Spleen (tissue), 11 donors: ENCODE measurements at regions not wholly inside any gene's neighbourhood (a gene's known extent, or its start where the extent isn't known, plus 50 kb on each side); places are given as distances from the start of the nearest gene placed in this dataset.
"Not testable (repeated sequence)": the region's sequence is repeated elsewhere in the genome, so short reads cannot be mapped to it uniquely, and the experiment has no call there.

ENCODE experiments used
- DNase-seq: peaks from one replicate; pipeline ENCODE4 v3.0.0-alpha.2; 2020
- H3K27ac ChIP-seq, 8 donors: fragments of 200-600 bp; sonication (generic) in 7 of 8; 1 replicate in 4 of 8; 2 replicates in 4 of 8; pipeline versions ENCODE4 v1.5.0 to v1.8.0; 2016 to 2021; ENCODE audit warnings: inconsistent platforms in 4 of 8, mild to moderate bottlenecking in 4 of 8, moderate library complexity in 1 of 8
- H3K27me3 ChIP-seq, 7 donors: fragments of 200-600 bp; sonication (generic) in 6 of 7; replicated peaks in 1 of 7; 1 replicate in 4 of 7; 2 replicates in 3 of 7; pipeline versions ENCODE4 v1.5.0 to v1.8.0; 2016 to 2021; ENCODE audit warnings: inconsistent platforms in 3 of 7, mild to moderate bottlenecking in 1 of 7
- H3K36me3 ChIP-seq, 6 donors: fragments of 200-600 bp; sonication (generic) in 5 of 6; 1 replicate in 4 of 6; 2 replicates in 2 of 6; pipeline versions ENCODE4 v1.5.0 to v1.8.0; 2016 to 2021; ENCODE audit warnings: inconsistent platforms in 2 of 6
- H3K4me1 ChIP-seq, 6 donors: fragments of 200-600 bp; sonication (generic) in 5 of 6; 1 replicate in 3 of 6; 2 replicates in 3 of 6; pipeline versions ENCODE4 v1.5.0 to v1.8.0; 2016 to 2021; ENCODE audit warnings: inconsistent platforms in 3 of 6
- H3K4me3 ChIP-seq, 8 donors: fragments of 200-600 bp; sonication (generic) in 7 of 8; 1 replicate in 4 of 8; 2 replicates in 4 of 8; pipeline versions ENCODE4 v1.5.0 to v1.8.0; 2016 to 2021; ENCODE audit warnings: inconsistent platforms in 4 of 8, mild to moderate bottlenecking in 4 of 8, moderate library complexity in 2 of 8
- H3K9me3 ChIP-seq, 8 donors: fragments of 200-600 bp; sonication (generic) in 7 of 8; 1 replicate in 4 of 8; 2 replicates in 4 of 8; pipeline versions ENCODE4 v1.5.0 to v1.8.0; 2016 to 2021; ENCODE audit warnings: inconsistent platforms in 4 of 8
- POLR2A ChIP-seq, 3 donors: fragments of 450-650 bp; IDR thresholded peaks; one replicate each; pipeline ENCODE4 v1.5.1; 2017; ENCODE audit warnings: antibody characterized with exemption in 3 of 3, mild to moderate bottlenecking in 1 of 3
- POLR2AphosphoS5 ChIP-seq, 3 donors: sonication (generic); formaldehyde crosslinking; IDR thresholded peaks; one replicate each; pipeline ENCODE4 v1.5.1; 2017; ENCODE audit warnings: antibody characterized with exemption in 3 of 3
- WGBS, 5 donors: extraction: QIAGEN DNeasy Blood & Tissue Kit in 3 of 5; methylation state at CpG; one replicate each; pipeline versions ENCODE4 v1.1.5 to v1.1.7; 2013 to 2018; 5-methylcytosine and 5-hydroxymethylcytosine counted together
- intact Hi-C: fragments of 100-400 bp; cut with DNase I; formaldehyde crosslinking; loops from one replicate; pipeline ENCODE4 v1.15.0; 2023; ENCODE audit warnings: low total_unique reads
- TF ChIP-seq, protein P1 (sequence below), 11 experiments: fragments of 200-600 bp in 7 of 11; fragments of 450-650 bp in 4 of 11; sonication (generic) in 4 of 11; IDR thresholded peaks in 8 of 11; conservative IDR thresholded peaks in 3 of 11; 1 replicate in 7 of 11; 2 replicates in 4 of 11; pipeline versions ENCODE4 v1.4.0 to v1.8.0; 2016 to 2021; ENCODE audit warnings: antibody characterized with exemption in 11 of 11, inconsistent platforms in 4 of 11, mild to moderate bottlenecking in 1 of 11
- donor health status: healthy with polysubstance abuse.
- donor health status: DM: no; HTN: no; CAD: no; lungs with moderate emphysema.
- donor health status: DM: no; HTN: no; CAD: no.
- donor health status: Bipolar disorder and iron deficiency.
- donor health status: healthy.
- donor health status: DM: no; HTN: no; CAD: no.
- donor health status: DM: yes; HTN: yes; CAD: no.

DNA sequence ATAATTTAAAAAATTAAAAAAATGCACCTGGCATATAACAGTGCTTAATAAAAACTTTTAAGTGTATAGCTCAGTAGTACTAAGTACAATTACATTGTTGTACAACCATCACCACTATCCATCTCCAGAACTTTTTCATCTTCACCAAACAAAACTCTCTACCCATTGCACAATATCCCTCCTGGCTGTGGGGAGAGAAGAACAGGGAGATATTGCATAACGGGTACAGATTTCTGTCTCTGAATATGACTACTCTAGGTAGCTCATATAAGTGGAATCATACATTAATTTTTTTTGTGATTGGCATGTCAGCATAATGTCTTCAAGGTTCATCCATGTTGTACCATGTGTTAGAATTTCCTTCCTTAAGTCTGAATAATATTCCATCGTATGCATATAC, 91.0 kb upstream of the PLAAT1 start:
- DNase-seq, result no peak
- H3K27me3 ChIP-seq, result no peaks in the 10 kb centered on the region
- TF ChIP-seq, protein P1, sequence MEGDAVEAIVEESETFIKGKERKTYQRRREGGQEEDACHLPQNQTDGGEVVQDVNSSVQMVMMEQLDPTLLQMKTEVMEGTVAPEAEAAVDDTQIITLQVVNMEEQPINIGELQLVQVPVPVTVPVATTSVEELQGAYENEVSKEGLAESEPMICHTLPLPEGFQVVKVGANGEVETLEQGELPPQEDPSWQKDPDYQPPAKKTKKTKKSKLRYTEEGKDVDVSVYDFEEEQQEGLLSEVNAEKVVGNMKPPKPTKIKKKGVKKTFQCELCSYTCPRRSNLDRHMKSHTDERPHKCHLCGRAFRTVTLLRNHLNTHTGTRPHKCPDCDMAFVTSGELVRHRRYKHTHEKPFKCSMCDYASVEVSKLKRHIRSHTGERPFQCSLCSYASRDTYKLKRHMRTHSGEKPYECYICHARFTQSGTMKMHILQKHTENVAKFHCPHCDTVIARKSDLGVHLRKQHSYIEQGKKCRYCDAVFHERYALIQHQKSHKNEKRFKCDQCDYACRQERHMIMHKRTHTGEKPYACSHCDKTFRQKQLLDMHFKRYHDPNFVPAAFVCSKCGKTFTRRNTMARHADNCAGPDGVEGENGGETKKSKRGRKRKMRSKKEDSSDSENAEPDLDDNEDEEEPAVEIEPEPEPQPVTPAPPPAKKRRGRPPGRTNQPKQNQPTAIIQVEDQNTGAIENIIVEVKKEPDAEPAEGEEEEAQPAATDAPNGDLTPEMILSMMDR (IDR thresholded peaks at IDR 0.05 in 8 of 11, conservative IDR thresholded peaks at IDR 0.05 in 3 of 11), result no peak
- TF ChIP-seq POLR2AphosphoS5 (IDR thresholded peaks at IDR 0.05) (no peak), POLR2A (IDR thresholded peaks at IDR 0.05) (no peak)
- H3K36me3 ChIP-seq, result no peaks in the 10 kb centered on the region
- no peaks in the 10 kb centered on the region for H3K9me3 ChIP-seq
- H3K27ac ChIP-seq, result no peak overlapping the region
- no peak overlapping the region for H3K4me3 ChIP-seq
- 70 to 90% (median 78%) methylated on average over 2 of the region's 2 CpGs for WGBS, 5 donors
- intact Hi-C loops, result no loop called here
- no peaks in the 10 kb centered on the region for H3K4me1 ChIP-seq

DNA sequence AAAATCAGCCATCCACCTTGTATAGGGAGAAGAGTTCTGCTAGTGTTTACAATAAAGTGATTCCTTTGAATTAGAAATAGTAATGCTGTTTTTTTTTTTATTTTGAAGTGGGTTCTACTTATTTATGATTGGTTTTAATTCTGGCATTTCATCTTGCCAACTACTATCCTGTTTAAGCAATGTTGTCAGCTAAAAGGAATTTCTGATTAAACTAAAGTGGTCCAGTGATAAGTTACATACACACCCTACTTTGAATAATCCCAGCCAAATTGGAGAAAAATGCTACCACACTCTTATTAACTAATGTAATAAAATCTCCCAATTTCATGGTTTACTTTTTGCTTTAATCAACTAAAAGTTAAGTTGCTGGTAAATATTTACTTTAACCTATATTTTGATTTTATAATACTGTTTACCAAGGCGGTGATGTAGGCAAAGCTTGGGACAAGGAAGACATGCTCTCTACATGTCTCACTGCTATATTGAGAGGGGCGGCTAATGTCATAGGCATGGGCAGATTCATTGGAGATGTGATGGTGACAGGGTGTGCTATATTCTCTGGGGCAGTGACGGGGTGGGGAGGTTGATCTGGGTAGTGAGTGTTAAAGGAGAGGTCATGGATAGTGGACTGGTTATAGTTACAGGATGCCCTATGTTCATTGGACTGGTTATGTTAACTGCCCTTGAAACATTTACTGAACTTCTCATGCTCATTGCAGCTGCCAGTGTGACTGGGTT, 85.8 kb upstream of the PLAAT1 start:
- WGBS, 5 donors, result 86 to 96% (median 87%) methylated on average over 3 of the region's 3 CpGs
- intact Hi-C loops, result not testable (repeated sequence)

DNA sequence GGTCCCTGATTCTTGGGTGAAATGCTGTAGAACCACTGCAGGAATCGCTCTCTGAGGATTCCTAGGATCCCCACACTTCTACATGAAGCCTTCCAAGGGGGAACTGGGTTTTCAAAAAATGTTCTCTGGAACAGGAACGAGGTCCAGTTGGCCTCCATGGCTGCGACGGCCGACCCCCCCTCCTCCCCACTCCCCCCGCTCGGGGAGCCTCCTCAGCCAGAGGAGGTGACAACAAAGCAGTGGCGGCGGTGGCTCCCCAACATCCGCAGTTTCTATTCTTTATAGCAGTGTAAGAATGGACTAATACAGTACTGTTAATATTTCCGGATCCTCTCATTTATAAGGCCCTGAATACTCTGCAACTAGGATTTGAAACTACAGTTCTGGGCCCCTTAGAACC, 84.0 kb upstream of the PLAAT1 start:
- Histone ChIP-seq H3K27me3 (no peaks in the 10 kb centered on the region), H3K4me1 (no peaks in the 10 kb centered on the region), H3K36me3 (no peaks in the 10 kb centered on the region), H3K4me3 (no peak overlapping the region), H3K9me3 (no peaks in the 10 kb centered on the region), H3K27ac (no peak overlapping the region)
- 78 to 83% (median 78%) methylated on average over 11 of the region's 11 CpGs for WGBS, 5 donors
- TF ChIP-seq POLR2AphosphoS5 (IDR thresholded peaks at IDR 0.05) (no peak), POLR2A (IDR thresholded peaks at IDR 0.05) (no peak)
- TF ChIP-seq, protein P1 (IDR thresholded peaks at IDR 0.05 in 8 of 11, conservative IDR thresholded peaks at IDR 0.05 in 3 of 11), result no peak
- intact Hi-C loops, result no loop called here
- no peak for DNase-seq

More for the DNA sequence above, 85.8 kb upstream of the PLAAT1 start:
- H3K27ac ChIP-seq, H3K4me1 ChIP-seq, H3K4me3 ChIP-seq, H3K9me3 ChIP-seq, DNase-seq, H3K27me3 ChIP-seq, H3K36me3 ChIP-seq: not testable (repeated sequence)

DNA sequence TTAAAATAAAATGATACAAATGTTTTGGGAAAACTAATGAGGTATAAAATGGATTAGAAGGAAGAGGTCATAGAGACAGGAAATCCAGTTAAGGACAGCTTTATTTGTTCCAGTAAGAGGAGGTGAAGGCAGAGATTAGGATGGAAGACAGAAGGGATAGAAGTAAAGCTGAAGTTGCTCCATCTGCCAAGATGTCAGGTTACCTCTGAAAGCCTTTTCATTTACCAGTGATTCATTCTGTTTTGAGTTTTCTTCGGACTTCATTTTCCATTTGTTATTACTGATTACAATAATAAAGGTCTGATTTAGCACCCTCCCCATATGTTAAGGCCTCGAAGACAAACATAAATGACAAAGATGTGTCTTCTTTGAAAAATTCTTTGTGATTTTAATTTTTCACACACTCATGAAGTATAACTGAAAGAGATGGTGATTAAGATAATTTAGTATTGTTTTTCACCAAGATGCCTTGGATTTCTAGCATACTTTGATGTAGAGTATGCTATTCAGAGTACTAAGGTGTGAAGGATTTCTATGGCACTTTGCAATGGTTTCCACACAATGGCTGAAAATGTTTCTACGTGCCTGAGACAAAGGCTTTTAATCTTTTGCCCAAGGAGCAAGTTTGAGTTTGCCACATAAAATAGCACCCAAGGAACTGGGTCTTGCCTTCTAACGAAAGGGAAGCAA, 75.4 kb upstream of the PLAAT1 start:
- no peaks in the 10 kb centered on the region for H3K4me1 ChIP-seq
- TF ChIP-seq POLR2AphosphoS5 (IDR thresholded peaks at IDR 0.05), result no peak
- TF ChIP-seq, protein P1 (IDR thresholded peaks at IDR 0.05 in 8 of 11, conservative IDR thresholded peaks at IDR 0.05 in 3 of 11), result no peak
- TF ChIP-seq POLR2A (IDR thresholded peaks at IDR 0.05), result no peak
- WGBS, 5 donors, result 56 to 63% methylated on average over 4 of the region's 4 CpGs; no CpG with 5 or more reads in 3 of the 5 donors
- intact Hi-C loops, result no loop called here
- H3K4me3 ChIP-seq, result no peak overlapping the region
- no peaks in the 10 kb centered on the region for H3K36me3 ChIP-seq
- no peaks in the 10 kb centered on the region for H3K9me3 ChIP-seq
- H3K27me3 ChIP-seq, result no peaks in the 10 kb centered on the region
- DNase-seq, result no peak
- H3K27ac ChIP-seq, result no peak overlapping the region
